OCI-LY3 (cell line): ENCODE measurements at regions not wholly inside any gene's neighbourhood (a gene's known extent, or its start where the extent isn't known, plus 50 kb on each side); places are given as distances from the start of the nearest gene placed in this dataset.
A peak's percentile ranks its signal among the peaks of the same experiment; 100 is the strongest.

Source experiments
- H2AFZ ChIP-seq: fragments of 200-600, 300-600 bp; shearing (Covaris generic); 2 replicates; pipeline ENCODE4 v1.6.0; 2014; ENCODE audit warnings: antibody characterized with exemption, low read depth, low read length
- H3K27ac ChIP-seq: fragments of 200-600, 300-600 bp; sonication (generic); 2 replicates; pipeline ENCODE4 v1.5.1; 2014; ENCODE audit warnings: mild to moderate bottlenecking, low read length, moderate library complexity, mixed read lengths
- H3K27me3 ChIP-seq: fragments of 200-600, 300-600 bp; sonication (generic); 2 replicates; pipeline ENCODE4 v1.6.1; 2014; ENCODE audit warnings: low read depth, low read length, mixed read lengths
- H3K36me3 ChIP-seq: fragments of 200-600, 300-600 bp; sonication (generic); replicated peaks from 2 replicates; pipeline ENCODE3; 2014; ENCODE audit warnings: low read depth, low read length, mixed read lengths
- H3K4me1 ChIP-seq: fragments of 300-600, 200-600 bp; sonication (generic); 2 replicates; pipeline ENCODE4 v1.6.1; 2014; ENCODE audit warnings: low read length, mixed read lengths
- H3K4me2 ChIP-seq: fragments of 200-600, 300-600 bp; sonication (generic); 2 replicates; pipeline ENCODE4 v1.6.1; 2014; ENCODE audit warnings: low read length, mixed read lengths
- H3K4me3 ChIP-seq: fragments of 300-600, 200-600 bp; sonication (generic); 2 replicates; pipeline ENCODE4 v1.5.1; 2014; ENCODE audit warnings: antibody characterized with exemption, mild to moderate bottlenecking, low read length, moderate library complexity
- H3K79me2 ChIP-seq: fragments of 300-600, 200-600 bp; shearing (Covaris generic); 2 replicates; pipeline ENCODE4 v1.6.1; 2014; ENCODE audit warnings: mild to moderate bottlenecking, low read length, mixed read lengths
- H3K9ac ChIP-seq: fragments of 300-600, 200-600 bp; shearing (Covaris generic); 2 replicates; pipeline ENCODE4 v1.6.0; 2014; ENCODE audit warnings: mild to moderate bottlenecking, low read length, moderate library complexity
- H3K9me3 ChIP-seq: fragments of 200-600, 300-600 bp; shearing (Covaris generic); 2 replicates; pipeline ENCODE4 v1.6.1; 2014; ENCODE audit warnings: low read length, mixed read lengths; ENCODE audit not compliant: insufficient read depth
- H4K20me1 ChIP-seq: fragments of 200-600, 300-600 bp; sonication (generic); 2 replicates; pipeline ENCODE4 v1.6.1; 2016; ENCODE audit warnings: low read length, mixed read lengths; ENCODE audit not compliant: insufficient read depth
- CTCF ChIP-seq: fragments of 200-600, 300-600 bp; sonication (generic); IDR thresholded peaks from 2 replicates; pipeline ENCODE4 v1.5.1; 2014; ENCODE audit warnings: antibody characterized with exemption, low read length, low read depth
- EZH2phosphoT487 ChIP-seq: fragments of 200-600 bp; shearing (Covaris generic); IDR thresholded peaks from 2 replicates; pipeline ENCODE4 v1.6.1; 2018; ENCODE audit warnings: antibody characterized with exemption, mixed run types, low read depth

GRCh38 chr3:81005992-81006391, 755.5 kb downstream of the GBE1 start:
- H3K9me3 ChIP-seq, result no peaks in the 10 kb centered on the region
- no peak overlapping the region for H3K9ac ChIP-seq
- H3K27ac ChIP-seq, result no peak overlapping the region
- TF ChIP-seq CTCF, result peak; percentile 24
- no peak for TF ChIP-seq EZH2phosphoT487
- no peaks in the 10 kb centered on the region for H3K27me3 ChIP-seq
- no peaks in the 10 kb centered on the region for H3K79me2 ChIP-seq
- no peaks in the 10 kb centered on the region for H4K20me1 ChIP-seq
- no peak overlapping the region for H3K4me2 ChIP-seq
- no peaks in the 10 kb centered on the region for H3K4me1 ChIP-seq
- H3K4me3 ChIP-seq, result no peak overlapping the region
- no peaks in the 10 kb centered on the region for H3K36me3 ChIP-seq
- no peak overlapping the region for H2AFZ ChIP-seq

GRCh38 chr3:81003817-81004216, 757.6 kb downstream of the GBE1 start:
- TF ChIP-seq CTCF (no peak), EZH2phosphoT487 (no peak)

GRCh38 chr3:81003008-81003645, 758.3 kb downstream of the GBE1 start:
- Histone ChIP-seq H3K79me2 (no peaks in the 10 kb centered on the region), H3K4me3 (no peak overlapping the region), H3K9ac (no peak overlapping the region), H3K4me2 (no peak overlapping the region), H3K9me3 (no peaks in the 10 kb centered on the region), H4K20me1 (no peaks in the 10 kb centered on the region), H3K4me1 (no peaks in the 10 kb centered on the region), H3K27ac (no peak overlapping the region), H3K27me3 (no peaks in the 10 kb centered on the region), H2AFZ (no peak overlapping the region), H3K36me3 (no peaks in the 10 kb centered on the region)
- TF ChIP-seq EZH2phosphoT487 (no peak), CTCF (no peak)

More at GRCh38 chr3:81003817-81004216, 757.6 kb downstream of the GBE1 start:
- Histone ChIP-seq H3K4me3 (no peak overlapping the region), H2AFZ (no peak overlapping the region), H3K36me3 (no peaks in the 10 kb centered on the region), H3K9me3 (no peaks in the 10 kb centered on the region), H3K4me2 (no peak overlapping the region), H4K20me1 (no peaks in the 10 kb centered on the region), H3K9ac (no peak overlapping the region), H3K27ac (no peak overlapping the region), H3K79me2 (no peaks in the 10 kb centered on the region), H3K4me1 (no peaks in the 10 kb centered on the region), H3K27me3 (no peaks in the 10 kb centered on the region)

- no peaks in the 10 kb centered on the region for H3K27me3 ChIP-seq
- TF ChIP-seq EZH2phosphoT487 (no peak), CTCF (no peak)
- no peak overlapping the region for H3K4me2 ChIP-seq
- H2AFZ ChIP-seq, result no peak overlapping the region
- no peak overlapping the region for H3K9ac ChIP-seq
- no peak overlapping the region for H3K27ac ChIP-seq
- H3K9me3 ChIP-seq, result no peaks in the 10 kb centered on the region
- no peaks in the 10 kb centered on the region for H4K20me1 ChIP-seq
- no peaks in the 10 kb centered on the region for H3K79me2 ChIP-seq
- no peaks in the 10 kb centered on the region for H3K4me1 ChIP-seq
- H3K36me3 ChIP-seq, result no peaks in the 10 kb centered on the region
- H3K4me3 ChIP-seq, result no peak overlapping the region
These were observed 762.0 kb downstream of the GBE1 start for GRCh38 chr3:80999481-80999880.
